HG03575 (cell line): ENCODE measurements at regions not wholly inside any gene's neighbourhood (a gene's known extent, or its start where the extent isn't known, plus 50 kb on each side); places are given as distances from the start of the nearest gene placed in this dataset.

ENCODE experiments used
- ATAC-seq: cut with Tn5 transposase; IDR thresholded peaks from one replicate; pipeline ENCODE4 v1.9.1; 2021; ENCODE audit not compliant: unreplicated experiment, insufficient number of reproducible peaks, low FRiP score; ENCODE audit errors: extremely low read depth

DNA sequence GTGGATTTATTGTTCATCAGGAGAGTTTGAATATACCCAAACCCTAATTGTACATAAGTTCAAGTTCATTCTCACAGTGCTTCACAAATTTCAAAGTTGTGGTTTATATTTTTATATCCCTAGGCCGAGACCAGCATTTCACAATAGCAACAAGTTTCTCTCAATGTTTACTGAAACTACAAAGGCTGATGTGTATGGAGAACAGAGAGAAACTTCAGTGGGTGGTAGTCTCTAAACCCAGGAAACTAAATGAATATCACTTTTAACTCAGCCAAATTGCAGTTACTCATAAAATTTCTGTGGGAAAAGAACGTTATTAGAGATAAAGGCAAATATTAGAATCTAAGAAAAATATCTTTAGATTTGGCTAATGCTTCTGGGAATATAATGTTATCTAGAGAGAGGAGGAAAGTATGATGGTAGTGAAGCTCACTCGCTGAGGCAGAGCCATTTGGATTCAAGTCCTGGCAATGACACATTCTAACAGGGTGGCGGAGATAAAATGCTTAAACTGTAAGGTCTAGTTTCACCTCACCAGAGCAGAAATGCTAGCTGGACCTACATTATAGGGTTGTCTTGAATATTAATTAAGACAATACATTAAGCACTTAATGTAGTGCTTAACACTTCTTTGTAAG is 514.8 kb downstream of the EPHA3 start:
- no peak for ATAC-seq

DNA sequence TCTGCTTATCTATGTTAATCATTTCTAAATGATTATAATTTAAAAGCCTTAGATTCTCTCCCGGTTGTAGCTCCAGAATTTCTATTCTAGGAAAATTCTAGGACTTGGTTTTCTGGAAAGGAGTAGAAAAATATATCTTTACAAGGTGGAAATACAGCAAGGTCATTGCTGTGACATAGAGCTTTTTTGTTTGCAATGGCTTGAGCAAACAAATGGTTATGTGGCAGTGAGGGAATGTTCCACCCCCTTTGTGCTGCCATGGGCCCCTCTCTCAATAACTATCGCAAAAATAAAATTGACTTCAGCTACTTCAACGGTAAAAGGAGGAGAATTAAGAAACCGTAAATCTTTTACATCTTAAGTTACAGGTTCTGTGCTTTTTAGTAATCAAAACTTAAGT is 517.1 kb downstream of the EPHA3 start:
- ATAC-seq = no peak

DNA sequence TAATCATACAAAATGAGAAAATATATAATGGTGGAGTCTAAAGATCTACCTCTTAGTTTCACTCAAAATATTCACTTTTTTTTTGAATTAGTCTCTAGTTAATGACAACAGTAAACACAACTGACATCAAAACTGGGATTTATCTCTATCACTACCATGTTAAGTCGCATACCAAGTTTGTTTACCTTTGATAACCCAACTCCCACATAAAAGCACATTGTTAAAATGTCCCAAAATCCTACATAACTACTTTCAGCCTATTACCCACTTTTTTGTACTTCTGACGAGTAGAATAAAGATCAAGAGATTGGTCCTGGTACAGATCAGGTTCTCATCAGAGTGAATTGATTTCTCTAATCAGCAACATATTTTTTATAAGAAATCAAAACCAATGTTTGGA is 518.5 kb downstream of the EPHA3 start:
- no peak for ATAC-seq

DNA sequence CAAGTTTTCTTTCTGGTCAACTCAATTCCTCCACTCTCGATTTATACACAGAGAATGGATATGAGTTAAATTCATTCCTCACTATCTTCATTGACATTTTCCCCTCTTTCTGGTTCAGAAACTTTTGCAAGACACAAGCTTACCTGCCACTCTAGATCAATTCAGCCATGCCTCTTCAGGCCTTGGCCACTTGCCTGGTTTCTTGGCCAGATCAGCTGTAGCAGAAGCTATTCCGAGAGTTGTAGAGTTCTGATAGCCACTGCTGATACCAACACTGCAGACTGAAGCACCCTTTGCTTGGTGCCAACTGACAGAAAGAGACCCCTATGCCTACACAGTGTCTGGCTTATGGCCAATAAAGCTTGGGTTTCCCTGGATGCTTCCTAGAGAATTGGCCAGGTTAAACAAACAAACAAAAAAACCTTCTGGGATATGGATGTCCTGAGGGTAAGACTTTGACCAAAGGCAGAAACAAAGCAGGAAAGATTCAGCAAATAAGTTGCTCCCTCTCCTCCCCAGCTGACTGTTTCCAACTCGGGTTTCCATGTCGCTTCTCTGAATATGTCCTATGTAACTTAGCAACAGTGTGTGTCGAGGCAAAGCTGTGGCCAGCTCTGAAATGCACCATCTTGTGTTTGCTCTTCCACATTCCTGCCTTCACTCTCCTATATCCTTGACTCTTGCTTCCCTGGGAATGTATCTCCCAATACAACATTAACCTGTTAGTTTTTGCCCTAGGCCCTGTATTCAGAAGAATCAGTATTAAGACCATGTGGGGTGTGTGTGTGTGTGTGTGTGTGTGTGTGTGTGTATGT is 521.6 kb downstream of the EPHA3 start:
- ATAC-seq = no peak

DNA sequence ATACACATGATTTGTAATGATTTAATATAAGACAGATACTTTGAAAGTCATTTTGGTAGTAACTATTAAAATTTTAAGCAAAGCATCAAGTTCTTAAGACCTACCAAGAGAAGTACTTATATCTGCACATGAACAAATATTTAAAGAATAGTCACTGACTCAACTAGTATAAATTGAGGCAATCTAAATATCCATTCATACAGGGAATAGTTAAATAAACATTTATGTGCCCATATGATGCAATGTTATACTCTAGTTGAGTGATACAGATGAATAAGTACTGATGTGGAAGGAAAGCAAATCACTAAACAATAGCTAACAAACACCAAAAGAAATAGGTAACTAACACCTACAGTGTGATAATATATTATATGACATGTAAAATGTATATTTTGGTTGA is 527.7 kb downstream of the EPHA3 start:
- ATAC-seq = no peak

DNA sequence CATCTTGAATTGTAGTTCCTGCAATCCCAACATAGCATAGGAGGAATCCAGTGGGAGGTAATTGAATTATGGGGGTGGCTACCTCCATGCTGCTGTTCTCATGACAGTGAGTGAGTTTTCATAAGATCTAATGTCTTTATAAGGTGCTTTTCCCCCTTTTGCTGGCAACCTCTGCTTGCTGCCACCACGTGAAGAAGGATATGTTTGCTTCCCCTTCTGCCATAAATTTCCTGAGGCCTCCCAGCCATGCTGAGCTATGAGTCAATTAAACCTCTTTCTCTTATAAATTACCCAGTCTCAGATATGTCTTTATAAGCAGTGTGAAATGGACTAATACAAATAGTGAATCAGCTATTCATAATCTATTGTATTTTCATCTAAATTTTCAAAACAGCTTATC is 537.3 kb downstream of the EPHA3 start:
- no peak for ATAC-seq

DNA sequence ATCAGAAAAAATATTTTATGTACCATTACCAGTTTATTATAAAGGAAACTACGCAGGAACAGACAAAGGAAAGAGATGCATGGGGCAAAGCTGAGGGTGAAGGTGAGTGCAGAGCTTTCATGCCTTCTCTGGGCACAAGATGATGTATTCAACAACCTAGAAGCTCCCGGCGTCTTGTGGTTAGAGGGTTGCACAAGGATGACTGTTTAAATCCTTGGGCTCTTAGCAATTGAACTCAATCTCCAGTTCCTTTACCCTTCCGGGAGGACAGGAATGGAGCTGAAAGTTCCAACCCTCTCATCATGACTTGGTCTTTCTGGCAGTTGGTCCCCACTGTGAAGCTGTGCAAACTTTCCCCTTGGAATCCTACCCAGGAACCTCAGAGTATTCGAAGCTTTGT is 542.0 kb downstream of the EPHA3 start:
- ATAC-seq = no peak

DNA sequence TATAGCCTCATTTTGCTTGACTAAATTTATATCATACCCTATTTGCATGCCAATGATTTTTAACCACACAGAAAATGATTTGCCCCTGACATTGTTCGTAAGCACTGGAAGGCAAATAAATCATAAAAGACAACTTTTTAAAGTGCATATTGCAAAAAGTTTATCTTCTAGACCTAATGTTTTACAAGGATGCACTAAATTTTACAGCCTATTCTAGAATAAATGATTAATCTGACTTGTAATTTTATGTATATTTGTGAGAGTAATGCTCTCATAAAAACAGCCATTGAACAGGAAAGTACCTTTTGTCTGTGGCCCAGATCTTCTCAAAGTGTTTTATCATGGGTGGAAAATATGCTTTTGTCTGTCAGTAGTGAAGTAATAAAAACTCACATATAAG is 546.6 kb downstream of the EPHA3 start:
- no peak for ATAC-seq

DNA sequence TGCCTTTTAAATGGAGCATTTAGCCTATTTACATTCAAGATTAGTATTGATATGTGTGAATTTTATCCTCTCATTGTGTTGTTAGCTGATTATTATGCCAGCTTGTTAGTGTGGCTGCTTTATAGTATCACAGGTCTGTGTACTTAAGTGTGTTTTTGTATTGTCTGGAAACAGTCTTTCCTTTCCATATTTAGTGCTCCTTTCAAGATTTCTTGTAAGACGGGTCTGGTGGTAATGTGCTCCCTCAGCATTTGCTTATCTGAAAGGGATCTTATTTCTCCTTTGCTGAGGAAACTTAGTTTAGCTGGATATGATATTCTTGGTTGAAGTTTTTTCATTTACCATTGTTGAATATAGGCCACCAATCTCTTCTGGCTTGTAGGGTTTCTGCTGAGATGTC is 549.0 kb downstream of the EPHA3 start:
- ATAC-seq = no peak

DNA sequence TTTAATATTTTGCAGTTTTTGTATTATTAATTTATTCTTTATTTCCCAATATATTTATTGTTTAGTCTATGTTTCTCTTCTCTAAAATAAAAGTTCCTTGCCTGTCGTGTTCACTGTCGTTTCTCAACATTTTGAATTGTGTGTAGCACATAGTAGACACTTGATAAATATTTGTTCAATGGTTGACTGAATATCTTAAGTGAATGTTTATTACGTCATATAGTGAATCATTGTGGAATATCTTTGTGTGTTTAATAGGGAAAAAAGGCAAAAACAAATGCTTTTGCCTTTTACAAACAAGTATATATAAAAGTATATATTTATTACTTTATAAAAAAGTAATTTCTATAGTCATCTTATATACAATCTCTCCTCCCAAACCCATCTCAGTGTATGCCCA is 572.3 kb downstream of the EPHA3 start:
- no peak for ATAC-seq

DNA sequence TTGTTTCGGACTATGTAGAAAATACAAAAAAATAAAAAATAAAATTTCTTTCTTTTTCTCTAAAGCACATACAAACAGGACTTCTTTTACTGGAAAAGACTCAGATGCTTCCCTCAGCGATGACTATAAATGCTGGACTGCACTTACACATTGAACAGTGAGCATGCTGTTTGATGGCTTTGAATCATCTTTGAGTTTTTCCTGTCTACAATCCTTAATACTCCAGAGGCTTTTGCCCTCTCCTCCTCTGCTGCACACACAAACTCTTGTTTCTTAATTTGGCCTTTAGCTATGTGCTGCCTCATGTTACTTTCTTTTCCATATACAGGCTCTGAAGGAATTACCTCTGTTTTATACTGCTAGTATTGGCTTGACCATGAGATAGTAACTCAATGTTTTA is 575.1 kb downstream of the EPHA3 start:
- ATAC-seq = no peak

DNA sequence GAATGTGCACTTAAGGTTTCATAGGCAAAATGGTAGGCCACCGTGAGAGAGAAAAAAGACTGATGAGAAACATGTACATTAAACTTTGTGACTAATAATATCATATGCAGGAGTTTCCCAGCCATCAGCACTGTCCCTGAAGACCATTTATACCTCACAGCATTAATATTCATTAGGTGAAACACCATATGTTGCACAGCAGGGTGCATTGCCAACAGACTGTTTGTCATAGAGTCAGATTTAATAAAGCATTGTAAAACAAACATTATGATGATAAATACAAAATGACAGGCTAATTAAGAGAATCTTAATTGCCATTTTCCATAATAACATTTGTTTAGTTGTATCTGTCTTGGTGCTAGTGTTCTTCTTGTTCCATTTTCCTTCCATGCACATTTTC is 578.3 kb downstream of the EPHA3 start:
- no peak for ATAC-seq

DNA sequence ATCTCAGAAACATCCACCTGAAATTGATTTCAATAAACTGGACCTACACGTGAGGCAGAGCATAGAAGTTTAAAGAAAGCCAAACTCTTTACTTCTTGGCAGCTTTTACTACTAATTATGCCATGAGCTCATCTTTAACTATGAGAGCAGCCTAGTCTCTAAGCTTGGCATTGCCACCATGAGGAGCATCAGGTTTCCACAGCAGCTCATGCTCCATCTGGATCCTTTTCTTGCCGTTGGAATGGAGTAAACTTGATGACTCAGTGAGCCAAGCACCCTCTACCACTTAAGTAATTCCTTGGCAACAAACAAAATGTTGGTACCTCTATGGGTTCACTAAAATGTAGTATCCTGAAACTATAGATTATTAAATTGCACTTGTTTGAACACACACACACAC is 583.2 kb downstream of the EPHA3 start:
- ATAC-seq = no peak

DNA sequence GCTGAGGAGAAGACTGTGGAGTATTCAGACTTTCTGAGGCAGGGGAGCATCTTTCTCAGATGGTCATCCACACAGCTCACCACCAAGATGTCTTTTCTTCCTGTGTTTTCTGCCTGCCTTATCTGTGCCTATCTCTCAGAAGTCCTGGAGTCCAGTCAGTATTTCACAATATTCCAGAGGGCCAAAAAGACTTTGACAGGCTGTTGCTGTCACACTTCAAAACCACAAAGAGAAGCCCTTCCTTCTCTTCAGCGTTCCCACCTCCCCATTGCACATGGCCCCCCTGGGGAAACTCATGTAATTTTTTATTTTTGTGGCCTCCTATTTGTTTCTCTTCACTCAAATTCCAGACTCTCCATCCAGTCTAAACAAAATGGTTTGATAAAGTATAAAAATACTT is 585.2 kb downstream of the EPHA3 start:
- ATAC-seq = no peak

DNA sequence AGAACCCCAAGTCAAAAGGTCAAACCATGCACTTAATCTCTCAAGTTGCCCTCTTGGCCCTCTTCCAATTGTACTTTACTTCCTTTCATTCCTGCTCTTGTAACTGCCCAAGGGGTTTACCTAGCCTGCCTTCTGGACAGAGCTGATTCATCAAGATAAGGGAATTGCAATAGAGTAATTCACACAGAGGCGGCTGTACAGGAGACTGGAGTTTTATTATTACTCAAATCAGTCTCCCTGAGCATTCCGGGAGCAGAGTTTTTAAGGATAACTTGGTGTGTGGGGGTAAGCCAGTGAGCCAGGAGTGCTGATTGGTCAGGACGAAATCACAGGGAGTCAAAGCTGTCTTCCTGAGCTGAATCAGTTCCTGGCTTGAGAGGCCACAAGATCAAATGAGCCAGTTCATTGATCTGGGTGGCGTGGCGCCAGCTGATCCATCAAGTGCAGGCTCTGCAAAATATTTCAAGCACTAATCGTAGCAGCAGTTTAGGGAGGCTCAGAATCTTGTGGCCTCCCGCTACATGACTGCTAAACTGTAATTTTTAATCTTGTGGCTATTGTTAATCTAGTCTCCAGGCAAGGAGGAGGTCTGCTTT is 590.0 kb downstream of the EPHA3 start:
- no peak for ATAC-seq

DNA sequence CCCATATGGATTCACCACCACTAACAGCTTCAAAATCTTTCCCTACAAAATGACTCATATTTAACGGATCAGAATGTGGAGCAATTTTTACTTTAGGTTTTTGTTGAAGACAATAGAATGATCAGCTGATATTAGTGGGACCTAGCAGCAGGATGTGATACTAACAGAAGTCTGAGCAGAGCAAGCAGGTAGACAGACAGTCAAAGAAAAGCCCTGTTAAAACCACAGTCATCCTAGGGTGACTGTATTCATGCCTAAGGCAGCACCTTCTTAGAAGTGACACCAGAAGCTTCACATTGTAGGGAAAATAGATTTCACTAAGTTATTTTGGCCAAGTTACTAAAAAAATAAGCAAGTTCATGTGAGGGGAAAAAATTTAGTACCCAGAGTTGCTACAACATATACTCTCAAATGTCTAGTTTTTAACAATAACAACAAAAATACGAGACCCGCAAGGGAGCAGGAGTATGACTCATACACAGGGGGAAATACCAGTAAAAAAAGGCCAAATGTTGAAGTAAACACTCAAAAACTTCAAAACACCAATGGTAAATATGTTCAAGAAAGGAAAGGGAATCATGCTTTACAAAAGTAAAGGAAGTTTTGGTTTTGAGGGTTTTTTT is 590.9 kb downstream of the EPHA3 start:
- ATAC-seq = no peak

DNA sequence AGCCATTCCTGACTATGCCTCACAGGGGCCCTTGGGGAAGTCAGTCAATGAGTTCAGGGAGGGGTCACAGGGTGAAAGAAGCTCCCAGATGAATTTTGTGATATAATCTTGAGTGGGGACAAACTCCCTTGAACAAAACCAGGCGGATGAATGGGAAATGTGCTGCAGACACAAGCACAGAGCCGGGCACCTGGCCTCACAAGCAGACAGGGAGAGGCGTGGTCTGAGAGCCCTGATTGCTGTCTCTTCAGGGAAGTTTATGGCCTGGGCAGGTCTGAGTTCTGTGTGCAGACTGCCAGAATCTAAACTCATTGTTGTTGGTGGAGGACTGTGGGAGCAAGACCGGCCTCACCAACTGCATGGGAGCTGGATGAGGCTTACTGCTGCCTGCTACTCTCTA is 591.8 kb downstream of the EPHA3 start:
- no peak for ATAC-seq

DNA sequence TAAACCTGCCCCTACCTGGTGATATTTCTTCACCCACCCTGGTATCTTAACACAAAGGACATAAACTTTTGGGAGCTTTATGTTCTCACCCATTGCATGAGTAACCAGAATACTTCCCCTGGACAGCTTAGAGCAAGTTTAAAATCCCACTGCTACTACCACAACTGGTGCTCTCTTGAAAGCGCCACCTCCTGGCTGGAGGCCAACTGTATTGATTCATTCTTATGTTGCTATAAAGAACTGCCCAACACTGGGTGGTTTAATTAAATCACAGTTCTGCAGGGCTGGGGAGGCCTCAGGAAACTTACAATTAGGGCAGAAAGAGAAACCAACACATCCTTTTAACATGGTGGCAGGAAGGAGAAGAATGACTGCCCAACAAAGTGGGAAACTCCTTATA is 592.4 kb downstream of the EPHA3 start:
- no peak for ATAC-seq

DNA sequence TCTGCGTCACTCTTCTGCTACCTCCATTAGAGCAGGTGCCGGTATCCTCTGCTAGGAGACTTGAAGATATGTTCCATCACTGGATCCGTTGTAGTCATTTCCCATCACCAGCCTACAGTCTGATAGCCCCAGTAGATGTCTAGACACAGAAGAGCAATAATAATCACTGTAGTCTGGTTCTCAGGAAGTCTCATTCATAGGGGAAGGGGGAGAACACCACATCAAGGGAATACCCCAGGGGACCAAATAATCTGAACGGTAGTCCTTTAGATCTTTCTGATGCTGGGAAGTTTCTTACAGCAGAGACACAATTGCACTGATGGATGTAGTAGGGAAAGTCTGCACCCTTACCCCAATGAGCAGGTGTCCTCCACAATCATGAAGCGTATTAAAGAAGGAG is 595.0 kb downstream of the EPHA3 start:
- no peak for ATAC-seq

DNA sequence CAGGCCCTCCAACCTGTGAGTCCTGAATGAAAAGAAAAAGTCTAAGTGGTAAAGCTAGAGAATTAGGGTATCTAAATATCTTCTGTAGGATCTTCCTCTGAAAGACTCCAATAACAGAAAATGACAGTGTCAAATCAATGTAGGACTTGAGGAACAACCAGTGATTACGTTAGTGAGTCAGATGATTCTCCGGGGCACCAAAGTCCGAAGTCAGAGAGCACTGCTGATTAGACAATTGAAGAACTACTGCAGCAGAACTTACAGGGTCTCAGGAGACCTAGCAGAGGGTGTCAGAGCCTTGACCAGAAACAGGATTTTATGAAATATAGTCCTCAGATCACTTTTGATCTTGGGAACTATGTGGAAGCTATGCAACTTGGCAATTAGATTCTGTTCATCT is 605.8 kb downstream of the EPHA3 start:
- no peak for ATAC-seq
